ENCODE measurements at regions not wholly inside any gene's neighbourhood (a gene's known extent, or its start where the extent isn't known, plus 50 kb on each side); places are given as distances from the start of the nearest gene placed in this dataset.

- 83 to 89% (median 86%) methylated on average over 8 of the region's 8 CpGs for WGBS, 5 donors
- intact Hi-C loops (cut with DNase I; ENCODE audit: low total_unique reads), result no loop called here
These were observed 77.2 kb upstream of the FTH1 start for GRCh38 chr11:62044639-62045121.

GRCh38 chr11:62035293-62035692, 67.9 kb upstream of the FTH1 start:
- TF ChIP-seq POLR2A (IDR thresholded peaks at IDR 0.05) (no peak), POLR2AphosphoS5 (IDR thresholded peaks at IDR 0.05) (no peak), EP300 (IDR thresholded peaks at IDR 0.05) (no peak)
- TF ChIP-seq, protein P1, sequence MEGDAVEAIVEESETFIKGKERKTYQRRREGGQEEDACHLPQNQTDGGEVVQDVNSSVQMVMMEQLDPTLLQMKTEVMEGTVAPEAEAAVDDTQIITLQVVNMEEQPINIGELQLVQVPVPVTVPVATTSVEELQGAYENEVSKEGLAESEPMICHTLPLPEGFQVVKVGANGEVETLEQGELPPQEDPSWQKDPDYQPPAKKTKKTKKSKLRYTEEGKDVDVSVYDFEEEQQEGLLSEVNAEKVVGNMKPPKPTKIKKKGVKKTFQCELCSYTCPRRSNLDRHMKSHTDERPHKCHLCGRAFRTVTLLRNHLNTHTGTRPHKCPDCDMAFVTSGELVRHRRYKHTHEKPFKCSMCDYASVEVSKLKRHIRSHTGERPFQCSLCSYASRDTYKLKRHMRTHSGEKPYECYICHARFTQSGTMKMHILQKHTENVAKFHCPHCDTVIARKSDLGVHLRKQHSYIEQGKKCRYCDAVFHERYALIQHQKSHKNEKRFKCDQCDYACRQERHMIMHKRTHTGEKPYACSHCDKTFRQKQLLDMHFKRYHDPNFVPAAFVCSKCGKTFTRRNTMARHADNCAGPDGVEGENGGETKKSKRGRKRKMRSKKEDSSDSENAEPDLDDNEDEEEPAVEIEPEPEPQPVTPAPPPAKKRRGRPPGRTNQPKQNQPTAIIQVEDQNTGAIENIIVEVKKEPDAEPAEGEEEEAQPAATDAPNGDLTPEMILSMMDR (IDR thresholded peaks at IDR 0.05), result no peak
- Histone ChIP-seq H3K9me3 (no peaks in the 10 kb centered on the region), H3K27me3 (no peaks in the 10 kb centered on the region), H3K4me1 (no peaks in the 10 kb centered on the region), H3K4me3 (no peak overlapping the region), H3K27ac (no peak overlapping the region), H3K36me3 (no peaks in the 10 kb centered on the region)
- intact Hi-C loops (cut with DNase I; ENCODE audit: low total_unique reads), result no loop called here
- DNase-seq, result no peak

More at GRCh38 chr11:62044639-62045121, 77.2 kb upstream of the FTH1 start:
- Histone ChIP-seq H3K36me3 (no peaks in the 10 kb centered on the region), H3K4me1 (peaks cover 0 to 30% (median 14%) of the 10 kb centered on the region in 4 donors), H3K27ac (no peak overlapping the region), H3K4me3 (no peak overlapping the region), H3K27me3 (no peaks in the 10 kb centered on the region), H3K9me3 (no peaks in the 10 kb centered on the region)
- DNase-seq, result peak in 1 of 2 donors; percentile 18
- TF ChIP-seq, protein P1 (IDR thresholded peaks at IDR 0.05), result no peak
- no peak for TF ChIP-seq EP300 (IDR thresholded peaks at IDR 0.05)
- TF ChIP-seq POLR2AphosphoS5 (IDR thresholded peaks at IDR 0.05), result no peak
- no peak for TF ChIP-seq POLR2A (IDR thresholded peaks at IDR 0.05)

GRCh38 chr11:62034036-62034338, 66.6 kb upstream of the FTH1 start:
- DNase-seq, result no peak
- intact Hi-C loops (cut with DNase I; ENCODE audit: low total_unique reads), result no loop called here
- WGBS, 5 donors, result 85 to 100% (median 94%) methylated on average over 1 of the region's 1 CpG

GRCh38 chr11:62033191-62034035, 66.0 kb upstream of the FTH1 start:
- Histone ChIP-seq H3K4me3 (no peak overlapping the region), H3K9me3 (no peaks in the 10 kb centered on the region), H3K27ac (no peak overlapping the region), H3K36me3 (no peaks in the 10 kb centered on the region), H3K27me3 (no peaks in the 10 kb centered on the region), H3K4me1 (no peaks in the 10 kb centered on the region)
- TF ChIP-seq EP300 (IDR thresholded peaks at IDR 0.05), result no peak
- no peak for TF ChIP-seq POLR2AphosphoS5 (IDR thresholded peaks at IDR 0.05)
- TF ChIP-seq, protein P1 (IDR thresholded peaks at IDR 0.05), result no peak
- 71 to 83% (median 79%) methylated on average over 12 of the region's 12 CpGs for WGBS, 5 donors
- intact Hi-C loops (cut with DNase I; ENCODE audit: low total_unique reads), result no loop called here
- no peak for DNase-seq

More at GRCh38 chr11:62034036-62034338, 66.6 kb upstream of the FTH1 start:
- H3K4me1 ChIP-seq, result no peaks in the 10 kb centered on the region
- no peaks in the 10 kb centered on the region for H3K36me3 ChIP-seq
- no peak for TF ChIP-seq EP300 (IDR thresholded peaks at IDR 0.05)
- no peak for TF ChIP-seq POLR2A (IDR thresholded peaks at IDR 0.05)
- no peak for TF ChIP-seq POLR2AphosphoS5 (IDR thresholded peaks at IDR 0.05)
- TF ChIP-seq, protein P1 (IDR thresholded peaks at IDR 0.05), result no peak
- no peak overlapping the region for H3K27ac ChIP-seq
- H3K4me3 ChIP-seq, result no peak overlapping the region
- H3K27me3 ChIP-seq, result no peaks in the 10 kb centered on the region
- H3K9me3 ChIP-seq, result no peaks in the 10 kb centered on the region
